ENCODE measurements at regions not wholly inside any gene's neighbourhood (a gene's known extent, or its start where the extent isn't known, plus 50 kb on each side); places are given as distances from the start of the nearest gene placed in this dataset.

GRCh38 chr10:132481690-132482089, 55.9 kb upstream of the INPP5A start:
- no peak overlapping the region for H2AFZ ChIP-seq
- CTCF ChIA-PET = no interaction called here
- no peak overlapping the region for H3K27ac ChIP-seq

GRCh38 chr10:132482090-132482800, 55.3 kb upstream of the INPP5A start:
- Histone ChIP-seq H3K4me2 (no peak overlapping the region), H3K4me3 (no peak overlapping the region)

More at GRCh38 chr10:132481690-132482089, 55.9 kb upstream of the INPP5A start:
- DNase-seq = no peak
- no TSS peak for BruUV-seq (replicated peaks)
- Histone ChIP-seq H3K4me1 (replicated peaks; ENCODE audit: insufficient read depth) (no peaks in the 10 kb centered on the region), H3K4me2 (no peak overlapping the region), H3K36me3 (ENCODE audit: low read depth) (no peaks in the 10 kb centered on the region), H3K9me3 (ENCODE audit: insufficient read depth, low read depth) (no peaks in the 10 kb centered on the region), H4K20me1 (ENCODE audit: insufficient read depth) (no peaks in the 10 kb centered on the region), H3K9me2 (ENCODE audit: insufficient read depth) (no peaks in the 10 kb centered on the region), H3F3A (ENCODE audit: insufficient read depth, low read depth) (no peaks in the 10 kb centered on the region), H3K79me2 (ENCODE audit: low read depth) (no peaks in the 10 kb centered on the region), H3K27me3 (ENCODE audit: insufficient read depth, low read depth) (peaks cover 14% of the 10 kb centered on the region), H3K4me3 (no peak overlapping the region)
- TF ChIP-seq CTCF (conservative IDR thresholded peaks at IDR 0.05) = no peak
- TF ChIP-seq EZH2 (IDR thresholded peaks at IDR 0.05; ENCODE audit: low read depth) = no peak
- intact Hi-C loops (cut with micrococcal nuclease; ENCODE audit: unreplicated experiment) = no loop called here
- POLR2A ChIA-PET (ENCODE audit: unreplicated experiment) = no interaction called here

GRCh38 chr10:132483394-132483793, 54.2 kb upstream of the INPP5A start:
- Histone ChIP-seq H4K20me1 (ENCODE audit: insufficient read depth) (no peaks in the 10 kb centered on the region), H3K79me2 (ENCODE audit: low read depth) (no peaks in the 10 kb centered on the region), H3K27me3 (ENCODE audit: insufficient read depth, low read depth) (peaks cover 14% of the 10 kb centered on the region), H3K36me3 (ENCODE audit: low read depth) (no peaks in the 10 kb centered on the region), H3K4me1 (replicated peaks; ENCODE audit: insufficient read depth) (no peaks in the 10 kb centered on the region), H3F3A (ENCODE audit: insufficient read depth, low read depth) (no peaks in the 10 kb centered on the region), H3K9me2 (ENCODE audit: insufficient read depth) (no peaks in the 10 kb centered on the region), H3K27ac (no peak overlapping the region), H3K9me3 (ENCODE audit: insufficient read depth, low read depth) (no peaks in the 10 kb centered on the region), H3K4me3 (no peak overlapping the region), H2AFZ (no peak overlapping the region), H3K4me2 (no peak overlapping the region)
- no peak for DNase-seq
- intact Hi-C loops (cut with micrococcal nuclease; ENCODE audit: unreplicated experiment) = no loop called here
- ChIA-PET CTCF (no interaction called here), POLR2A (ENCODE audit: unreplicated experiment) (no interaction called here)
- TF ChIP-seq CTCF (conservative IDR thresholded peaks at IDR 0.05) (no peak), EZH2 (IDR thresholded peaks at IDR 0.05; ENCODE audit: low read depth) (no peak)
- BruUV-seq (replicated peaks) = no TSS peak

More at GRCh38 chr10:132482090-132482800, 55.3 kb upstream of the INPP5A start:
- ChIA-PET POLR2A (ENCODE audit: unreplicated experiment) (no interaction called here), CTCF (no interaction called here)
- intact Hi-C loops (cut with micrococcal nuclease; ENCODE audit: unreplicated experiment) = no loop called here
- H3K36me3 ChIP-seq (ENCODE audit: low read depth) = no peaks in the 10 kb centered on the region
- H3K27ac ChIP-seq = no peak overlapping the region
- DNase-seq = no peak
- no peaks in the 10 kb centered on the region for H3K9me2 ChIP-seq (ENCODE audit: insufficient read depth)
- H3K79me2 ChIP-seq (ENCODE audit: low read depth) = no peaks in the 10 kb centered on the region
- H3K9me3 ChIP-seq (ENCODE audit: insufficient read depth, low read depth) = no peaks in the 10 kb centered on the region
- H4K20me1 ChIP-seq (ENCODE audit: insufficient read depth) = no peaks in the 10 kb centered on the region
- BruUV-seq (replicated peaks) = no TSS peak
- no peaks in the 10 kb centered on the region for H3F3A ChIP-seq (ENCODE audit: insufficient read depth, low read depth)
- H3K27me3 ChIP-seq (ENCODE audit: insufficient read depth, low read depth) = peaks cover 14% of the 10 kb centered on the region
- H3K4me1 ChIP-seq (replicated peaks; ENCODE audit: insufficient read depth) = no peaks in the 10 kb centered on the region
- no peak overlapping the region for H2AFZ ChIP-seq
- TF ChIP-seq EZH2 (IDR thresholded peaks at IDR 0.05; ENCODE audit: low read depth) (no peak), CTCF (conservative IDR thresholded peaks at IDR 0.05) (no peak)
